ENCODE measurements at regions not wholly inside any gene's neighbourhood (a gene's known extent, or its start where the extent isn't known, plus 50 kb on each side); places are given as distances from the start of the nearest gene placed in this dataset.

GRCh38 chr18:45402485-45403056 is 212.7 kb upstream of the SLC14A2 start:
- WGBS, 2 donors = 82 to 91% methylated on average over 2 of the region's 2 CpGs
- Histone ChIP-seq H3K9me3 (ENCODE audit: control insufficient read depth, low read length) (no peaks in the 10 kb centered on the region), H3K36me3 (ENCODE audit: control insufficient read depth in 1 of 2, insufficient read depth in 2 of 2, low read length in 1 of 2) (no peaks in the 10 kb centered on the region), H3K4me1 (ENCODE audit: control insufficient read depth in 1 of 2, insufficient read depth in 2 of 2, low read length in 2 of 2) (no peaks in the 10 kb centered on the region), H3K27ac (ENCODE audit: low read depth in 1 of 2, low read length in 2 of 2) (no peak overlapping the region), H3K4me3 (ENCODE audit: low read length in 2 of 2) (no peak overlapping the region), H3K27me3 (ENCODE audit: control insufficient read depth in 1 of 2, insufficient read depth in 2 of 2, low read length in 1 of 2) (no peaks in the 10 kb centered on the region)
- intact Hi-C loops (cut with DNase I) = no loop called here
- ATAC-seq (ENCODE audit: low FRiP score) = no peak
- no peak for DNase-seq

GRCh38 chr18:45403341-45404049 is 211.8 kb upstream of the SLC14A2 start:
- WGBS, 2 donors = 96 to 98% methylated on average over 2 of the region's 2 CpGs
- no peak for DNase-seq
- Histone ChIP-seq H3K27ac (ENCODE audit: low read depth in 1 of 2, low read length in 2 of 2) (no peak overlapping the region), H3K9me3 (ENCODE audit: control insufficient read depth, low read length) (no peaks in the 10 kb centered on the region), H3K4me1 (ENCODE audit: control insufficient read depth in 1 of 2, insufficient read depth in 2 of 2, low read length in 2 of 2) (no peaks in the 10 kb centered on the region), H3K36me3 (ENCODE audit: control insufficient read depth in 1 of 2, insufficient read depth in 2 of 2, low read length in 1 of 2) (no peaks in the 10 kb centered on the region), H3K27me3 (ENCODE audit: control insufficient read depth in 1 of 2, insufficient read depth in 2 of 2, low read length in 1 of 2) (no peaks in the 10 kb centered on the region), H3K4me3 (ENCODE audit: low read length in 2 of 2) (no peak overlapping the region)
- no peak for ATAC-seq (ENCODE audit: low FRiP score)
- intact Hi-C loops (cut with DNase I) = no loop called here

GRCh38 chr18:45408218-45408617 is 207.1 kb upstream of the SLC14A2 start:
- Histone ChIP-seq H3K27me3 (ENCODE audit: control insufficient read depth in 1 of 2, insufficient read depth in 2 of 2, low read length in 1 of 2) (no peaks in the 10 kb centered on the region), H3K4me1 (ENCODE audit: control insufficient read depth in 1 of 2, insufficient read depth in 2 of 2, low read length in 2 of 2) (no peaks in the 10 kb centered on the region), H3K9me3 (ENCODE audit: control insufficient read depth, low read length) (no peaks in the 10 kb centered on the region), H3K36me3 (ENCODE audit: control insufficient read depth in 1 of 2, insufficient read depth in 2 of 2, low read length in 1 of 2) (no peaks in the 10 kb centered on the region), H3K4me3 (ENCODE audit: low read length in 2 of 2) (no peak overlapping the region), H3K27ac (ENCODE audit: low read depth in 1 of 2, low read length in 2 of 2) (no peak overlapping the region)
- DNase-seq (no peak), ATAC-seq (ENCODE audit: low FRiP score) (no peak)
- intact Hi-C loops (cut with DNase I) = no loop called here
- 73 to 83% methylated on average over 1 of the region's 1 CpG for WGBS, 2 donors

- H3K4me3 ChIP-seq (ENCODE audit: low read length in 2 of 2) = no peak overlapping the region
- no peaks in the 10 kb centered on the region for H3K36me3 ChIP-seq (ENCODE audit: control insufficient read depth in 1 of 2, insufficient read depth in 2 of 2, low read length in 1 of 2)
- H3K4me1 ChIP-seq (ENCODE audit: control insufficient read depth in 1 of 2, insufficient read depth in 2 of 2, low read length in 2 of 2) = no peaks in the 10 kb centered on the region
- intact Hi-C loops (cut with DNase I) = no loop called here
- WGBS, 2 donors = 93 to 97% methylated on average over 7 of the region's 7 CpGs
- H3K27ac ChIP-seq (ENCODE audit: low read depth in 1 of 2, low read length in 2 of 2) = no peak overlapping the region
- DNase-seq = no peak
- no peak for ATAC-seq (ENCODE audit: low FRiP score)
- no peaks in the 10 kb centered on the region for H3K9me3 ChIP-seq (ENCODE audit: control insufficient read depth, low read length)
- no peaks in the 10 kb centered on the region for H3K27me3 ChIP-seq (ENCODE audit: control insufficient read depth in 1 of 2, insufficient read depth in 2 of 2, low read length in 1 of 2)
These were observed 205.3 kb upstream of the SLC14A2 start for GRCh38 chr18:45409971-45410370.

GRCh38 chr18:45412577-45412976 is 202.7 kb upstream of the SLC14A2 start:
- intact Hi-C loops (cut with DNase I) = no loop called here
- H3K27me3 ChIP-seq (ENCODE audit: control insufficient read depth in 1 of 2, insufficient read depth in 2 of 2, low read length in 1 of 2) = no peaks in the 10 kb centered on the region
- ATAC-seq (ENCODE audit: low FRiP score) = no peak
- 86 to 93% methylated on average over 1 of the region's 1 CpG for WGBS, 2 donors
- DNase-seq = no peak
- H3K4me3 ChIP-seq (ENCODE audit: low read length in 2 of 2) = no peak overlapping the region
- H3K9me3 ChIP-seq (ENCODE audit: control insufficient read depth, low read length) = no peaks in the 10 kb centered on the region
- H3K4me1 ChIP-seq (ENCODE audit: control insufficient read depth in 1 of 2, insufficient read depth in 2 of 2, low read length in 2 of 2) = no peaks in the 10 kb centered on the region
- H3K36me3 ChIP-seq (ENCODE audit: control insufficient read depth in 1 of 2, insufficient read depth in 2 of 2, low read length in 1 of 2) = no peaks in the 10 kb centered on the region
- no peak overlapping the region for H3K27ac ChIP-seq (ENCODE audit: low read depth in 1 of 2, low read length in 2 of 2)

GRCh38 chr18:45413180-45413836 is 202.0 kb upstream of the SLC14A2 start:
- no peak for DNase-seq
- 79 to 82% methylated on average over 4 of the region's 4 CpGs for WGBS, 2 donors
- intact Hi-C loops (cut with DNase I) = no loop called here
- H3K4me1 ChIP-seq (ENCODE audit: control insufficient read depth in 1 of 2, insufficient read depth in 2 of 2, low read length in 2 of 2) = no peaks in the 10 kb centered on the region
- no peaks in the 10 kb centered on the region for H3K36me3 ChIP-seq (ENCODE audit: control insufficient read depth in 1 of 2, insufficient read depth in 2 of 2, low read length in 1 of 2)
- no peaks in the 10 kb centered on the region for H3K27me3 ChIP-seq (ENCODE audit: control insufficient read depth in 1 of 2, insufficient read depth in 2 of 2, low read length in 1 of 2)
- H3K9me3 ChIP-seq (ENCODE audit: control insufficient read depth, low read length) = no peaks in the 10 kb centered on the region
- ATAC-seq (ENCODE audit: low FRiP score) = peak; percentile 73
- no peak overlapping the region for H3K27ac ChIP-seq (ENCODE audit: low read depth in 1 of 2, low read length in 2 of 2)
- no peak overlapping the region for H3K4me3 ChIP-seq (ENCODE audit: low read length in 2 of 2)

GRCh38 chr18:45415614-45416013 is 199.7 kb upstream of the SLC14A2 start:
- intact Hi-C loops (cut with DNase I) = no loop called here
- H3K9me3 ChIP-seq (ENCODE audit: control insufficient read depth, low read length) = no peaks in the 10 kb centered on the region
- no peak overlapping the region for H3K27ac ChIP-seq (ENCODE audit: low read depth in 1 of 2, low read length in 2 of 2)
- 50 to 58% methylated on average over 7 of the region's 7 CpGs for WGBS, 2 donors
- ATAC-seq (ENCODE audit: low FRiP score) = no peak
- H3K27me3 ChIP-seq (ENCODE audit: control insufficient read depth in 1 of 2, insufficient read depth in 2 of 2, low read length in 1 of 2) = no peaks in the 10 kb centered on the region
- no peaks in the 10 kb centered on the region for H3K36me3 ChIP-seq (ENCODE audit: control insufficient read depth in 1 of 2, insufficient read depth in 2 of 2, low read length in 1 of 2)
- no peak for DNase-seq
- no peak overlapping the region for H3K4me3 ChIP-seq (ENCODE audit: low read length in 2 of 2)
- H3K4me1 ChIP-seq (ENCODE audit: control insufficient read depth in 1 of 2, insufficient read depth in 2 of 2, low read length in 2 of 2) = no peaks in the 10 kb centered on the region

GRCh38 chr18:45416168-45416567 is 199.1 kb upstream of the SLC14A2 start:
- WGBS, 2 donors = 54 to 58% methylated on average over 5 of the region's 5 CpGs
- DNase-seq (no peak), ATAC-seq (ENCODE audit: low FRiP score) (no peak)
- no peak overlapping the region for H3K27ac ChIP-seq (ENCODE audit: low read depth in 1 of 2, low read length in 2 of 2)
- no peak overlapping the region for H3K4me3 ChIP-seq (ENCODE audit: low read length in 2 of 2)
- H3K4me1 ChIP-seq (ENCODE audit: control insufficient read depth in 1 of 2, insufficient read depth in 2 of 2, low read length in 2 of 2) = no peaks in the 10 kb centered on the region
- no peaks in the 10 kb centered on the region for H3K36me3 ChIP-seq (ENCODE audit: control insufficient read depth in 1 of 2, insufficient read depth in 2 of 2, low read length in 1 of 2)
- intact Hi-C loops (cut with DNase I) = no loop called here
- H3K27me3 ChIP-seq (ENCODE audit: control insufficient read depth in 1 of 2, insufficient read depth in 2 of 2, low read length in 1 of 2) = no peaks in the 10 kb centered on the region
- no peaks in the 10 kb centered on the region for H3K9me3 ChIP-seq (ENCODE audit: control insufficient read depth, low read length)

GRCh38 chr18:45417392-45417791 is 197.9 kb upstream of the SLC14A2 start:
- intact Hi-C loops (cut with DNase I) = no loop called here
- Histone ChIP-seq H3K27ac (ENCODE audit: low read depth in 1 of 2, low read length in 2 of 2) (no peak overlapping the region), H3K4me1 (ENCODE audit: control insufficient read depth in 1 of 2, insufficient read depth in 2 of 2, low read length in 2 of 2) (no peaks in the 10 kb centered on the region), H3K36me3 (ENCODE audit: control insufficient read depth in 1 of 2, insufficient read depth in 2 of 2, low read length in 1 of 2) (no peaks in the 10 kb centered on the region), H3K9me3 (ENCODE audit: control insufficient read depth, low read length) (no peaks in the 10 kb centered on the region), H3K27me3 (ENCODE audit: control insufficient read depth in 1 of 2, insufficient read depth in 2 of 2, low read length in 1 of 2) (no peaks in the 10 kb centered on the region), H3K4me3 (ENCODE audit: low read length in 2 of 2) (no peak overlapping the region)
- WGBS, 2 donors = 59% methylated on average over 3 of the region's 3 CpGs
- DNase-seq (no peak), ATAC-seq (ENCODE audit: low FRiP score) (no peak)

All from aorta (tissue), 5 donors.